ENCODE measurements at regions not wholly inside any gene's neighbourhood (a gene's known extent, or its start where the extent isn't known, plus 50 kb on each side); places are given as distances from the start of the nearest gene placed in this dataset.
A peak's percentile ranks its signal among the peaks of the same experiment; 100 is the strongest.

GRCh38 chr14:85744573-85744972 lies 214.6 kb downstream of the FLRT2 start:
- Histone ChIP-seq H3K36me3 (no peaks in the 10 kb centered on the region), H3K4me3 (no peak overlapping the region), H3K9me3 (ENCODE audit: low read depth) (no peaks in the 10 kb centered on the region), H3K27me3 (no peaks in the 10 kb centered on the region), H3K4me1 (ENCODE audit: low read depth) (no peaks in the 10 kb centered on the region), H3K27ac (no peak overlapping the region)
- TF ChIP-seq CTCF (IDR thresholded peaks at IDR 0.05; ENCODE audit: low read depth, low read length): no peak
- no peak for DNase-seq (ENCODE audit: low read depth in 1 of 2, low spot score in 1 of 2)

DNA sequence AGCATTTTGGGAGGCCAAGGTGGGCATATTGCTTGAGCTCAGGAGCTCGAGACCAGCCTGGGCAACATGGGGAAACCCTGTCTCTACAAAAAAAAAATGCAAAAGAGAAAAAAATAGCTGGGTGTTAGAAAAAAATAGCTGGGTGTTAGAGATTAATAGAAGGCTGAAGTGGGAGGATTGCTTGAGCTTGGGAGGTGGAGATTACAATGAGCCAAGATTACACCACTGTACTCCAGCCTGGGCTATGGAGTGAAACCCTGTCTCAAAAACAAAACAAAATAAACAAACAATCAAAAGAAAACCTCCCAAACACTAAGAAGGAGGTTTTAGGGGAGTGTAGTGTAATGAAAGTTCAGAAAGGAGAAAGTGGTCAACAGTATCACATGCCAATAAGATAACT lies 202.1 kb downstream of the FLRT2 start:
- TF ChIP-seq CTCF (IDR thresholded peaks at IDR 0.05; ENCODE audit: low read depth, low read length): no peak
- H3K9me3 ChIP-seq (ENCODE audit: low read depth): no peaks in the 10 kb centered on the region
- H3K4me3 ChIP-seq: no peak overlapping the region
- H3K4me1 ChIP-seq (ENCODE audit: low read depth): no peaks in the 10 kb centered on the region
- no peaks in the 10 kb centered on the region for H3K27me3 ChIP-seq
- no peak overlapping the region for H3K27ac ChIP-seq
- H3K36me3 ChIP-seq: no peaks in the 10 kb centered on the region
- peak in 1 of 2 donors; percentile 39 for DNase-seq (ENCODE audit: low read depth in 1 of 2, low spot score in 1 of 2)

DNA sequence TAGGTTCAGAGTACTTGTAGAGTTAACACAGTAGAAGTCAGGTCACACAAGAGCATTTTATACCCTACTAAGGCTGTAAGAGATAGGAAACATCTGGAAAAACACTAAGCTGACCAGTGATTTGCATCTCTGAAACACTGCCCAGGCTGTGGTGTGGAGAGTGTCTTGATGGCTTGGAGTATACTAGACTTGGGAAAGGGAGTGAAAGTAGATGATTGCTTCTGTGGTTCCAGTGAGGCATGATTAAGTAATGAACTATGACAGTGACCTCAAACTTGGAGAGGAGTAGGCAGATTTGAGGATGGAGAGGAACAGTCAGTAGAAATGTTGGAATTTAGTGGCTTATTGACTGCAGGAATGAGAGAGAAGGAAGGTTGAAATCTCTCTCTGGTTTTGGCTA lies 201.2 kb downstream of the FLRT2 start:
- TF ChIP-seq CTCF (IDR thresholded peaks at IDR 0.05; ENCODE audit: low read depth, low read length): no peak
- Histone ChIP-seq H3K4me3 (no peak overlapping the region), H3K27me3 (no peaks in the 10 kb centered on the region), H3K36me3 (no peaks in the 10 kb centered on the region), H3K4me1 (ENCODE audit: low read depth) (no peaks in the 10 kb centered on the region), H3K9me3 (ENCODE audit: low read depth) (no peaks in the 10 kb centered on the region), H3K27ac (no peak overlapping the region)
- peak in 1 of 2 donors; percentile 95 for DNase-seq (ENCODE audit: low read depth in 1 of 2, low spot score in 1 of 2)

GRCh38 chr14:85728476-85729065 lies 198.6 kb downstream of the FLRT2 start:
- Histone ChIP-seq H3K9me3 (ENCODE audit: low read depth) (no peaks in the 10 kb centered on the region), H3K4me3 (no peak overlapping the region), H3K27me3 (no peaks in the 10 kb centered on the region), H3K27ac (no peak overlapping the region), H3K36me3 (no peaks in the 10 kb centered on the region), H3K4me1 (ENCODE audit: low read depth) (no peaks in the 10 kb centered on the region)
- no peak for TF ChIP-seq CTCF (IDR thresholded peaks at IDR 0.05; ENCODE audit: low read depth, low read length)
- peak in 1 of 2 donors; percentile 2 for DNase-seq (ENCODE audit: low read depth in 1 of 2, low spot score in 1 of 2)

GRCh38 chr14:85714069-85714468 lies 184.1 kb downstream of the FLRT2 start:
- no peak for DNase-seq (ENCODE audit: low read depth in 1 of 2, low spot score in 1 of 2)
- H3K36me3 ChIP-seq: no peaks in the 10 kb centered on the region
- no peaks in the 10 kb centered on the region for H3K4me1 ChIP-seq (ENCODE audit: low read depth)
- no peak overlapping the region for H3K27ac ChIP-seq
- H3K9me3 ChIP-seq (ENCODE audit: low read depth): no peaks in the 10 kb centered on the region
- H3K4me3 ChIP-seq: no peak overlapping the region
- no peaks in the 10 kb centered on the region for H3K27me3 ChIP-seq
- TF ChIP-seq CTCF (IDR thresholded peaks at IDR 0.05; ENCODE audit: low read depth, low read length): no peak

DNA sequence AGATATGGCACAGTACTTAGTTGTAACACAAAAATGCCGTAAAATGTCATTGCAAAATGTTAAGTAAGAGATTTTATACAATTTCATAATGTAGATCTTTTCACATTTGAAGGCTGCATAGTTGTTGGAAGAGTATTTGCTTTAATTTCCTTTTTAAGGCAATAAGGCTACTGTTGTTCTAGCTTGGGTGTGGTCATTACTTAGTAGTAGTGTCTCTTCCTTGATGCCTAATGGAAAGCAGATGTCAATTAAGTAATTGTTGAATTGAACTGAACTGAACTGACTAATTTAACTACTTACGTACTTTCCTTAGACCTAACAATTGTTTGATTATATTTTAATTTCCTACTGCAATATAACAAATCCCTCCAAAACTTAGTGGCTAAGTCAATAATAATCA lies 181.7 kb downstream of the FLRT2 start:
- H3K27me3 ChIP-seq: no peaks in the 10 kb centered on the region
- H3K4me3 ChIP-seq: no peak overlapping the region
- no peak for TF ChIP-seq CTCF (IDR thresholded peaks at IDR 0.05; ENCODE audit: low read depth, low read length)
- no peaks in the 10 kb centered on the region for H3K9me3 ChIP-seq (ENCODE audit: low read depth)
- no peak for DNase-seq (ENCODE audit: low read depth in 1 of 2, low spot score in 1 of 2)
- no peaks in the 10 kb centered on the region for H3K36me3 ChIP-seq
- H3K4me1 ChIP-seq (ENCODE audit: low read depth): no peaks in the 10 kb centered on the region
- no peak overlapping the region for H3K27ac ChIP-seq
